ENCODE measurements at regions not wholly inside any gene's neighbourhood (a gene's known extent, or its start where the extent isn't known, plus 50 kb on each side); places are given as distances from the start of the nearest gene placed in this dataset.

- TF ChIP-seq CTCF (optimal IDR thresholded peaks at IDR 0.05 in 1 of 3, IDR thresholded peaks at IDR 0.05 in 1 of 3, conservative IDR thresholded peaks at IDR 0.05 in 1 of 3; ENCODE audit: extremely low read depth in 1 of 3, insufficient read depth in 2 of 3, low read length in 3 of 3): no peak
- TF ChIP-seq EZH2 (IDR thresholded peaks at IDR 0.05; ENCODE audit: low read length): no peak
These were observed 585.7 kb upstream of the DAB2 start for GRCh38 chr5:40010436-40010835.
